IPS-15b (cell line): ENCODE measurements at regions not wholly inside any gene's neighbourhood (a gene's known extent, or its start where the extent isn't known, plus 50 kb on each side); places are given as distances from the start of the nearest gene placed in this dataset.

Experiments used
- H3K27me3 ChIP-seq: one replicate; pipeline ENCODE4 v1.6.1; 2013; ENCODE audit warnings: low read length; ENCODE audit not compliant: control insufficient read depth, insufficient read depth
- H3K36me3 ChIP-seq: one replicate; pipeline ENCODE4 v1.6.1; 2013; ENCODE audit warnings: low read length; ENCODE audit not compliant: control insufficient read depth, insufficient read depth
- H3K4me1 ChIP-seq: one replicate; pipeline ENCODE4 v1.6.1; 2013; ENCODE audit warnings: mild to moderate bottlenecking, low read length; ENCODE audit not compliant: control insufficient read depth, insufficient read depth
- H3K4me3 ChIP-seq: one replicate; pipeline ENCODE4 v1.5.1; 2013; ENCODE audit warnings: low read depth, low read length
- H3K9ac ChIP-seq: one replicate; pipeline ENCODE4 v1.6.1; 2013; ENCODE audit warnings: low read depth, mild to moderate bottlenecking, low read length
- H3K9me3 ChIP-seq: one replicate; pipeline ENCODE4 v1.6.1; 2013; ENCODE audit warnings: mild to moderate bottlenecking, low read length; ENCODE audit not compliant: control insufficient read depth, insufficient read depth

GRCh38 chr10:36451391-36451970 is 673.9 kb upstream of the ANKRD30A start:
- Histone ChIP-seq H3K9me3 (peaks cover 3% of the 10 kb centered on the region), H3K36me3 (no peaks in the 10 kb centered on the region), H3K4me1 (peaks cover 19% of the 10 kb centered on the region), H3K27me3 (no peaks in the 10 kb centered on the region), H3K4me3 (no peak overlapping the region), H3K9ac (no peak overlapping the region)

- Histone ChIP-seq H3K9me3 (peaks cover 3% of the 10 kb centered on the region), H3K36me3 (no peaks in the 10 kb centered on the region), H3K27me3 (no peaks in the 10 kb centered on the region), H3K9ac (no peak overlapping the region), H3K4me1 (peaks cover 22% of the 10 kb centered on the region), H3K4me3 (no peak overlapping the region)
These were observed 675.0 kb upstream of the ANKRD30A start for GRCh38 chr10:36450380-36450779.

GRCh38 chr10:36448760-36449691 is 676.4 kb upstream of the ANKRD30A start:
- Histone ChIP-seq H3K9me3 (peaks cover 3% of the 10 kb centered on the region), H3K27me3 (no peaks in the 10 kb centered on the region), H3K36me3 (no peaks in the 10 kb centered on the region), H3K9ac (no peak overlapping the region), H3K4me1 (peaks cover 27% of the 10 kb centered on the region), H3K4me3 (peak overlapping the region; percentile 19)

GRCh38 chr10:36446881-36447280 is 678.5 kb upstream of the ANKRD30A start:
- Histone ChIP-seq H3K4me3 (no peak overlapping the region), H3K36me3 (no peaks in the 10 kb centered on the region), H3K9ac (no peak overlapping the region), H3K27me3 (no peaks in the 10 kb centered on the region), H3K4me1 (peaks cover 27% of the 10 kb centered on the region), H3K9me3 (no peaks in the 10 kb centered on the region)

- peaks cover 8% of the 10 kb centered on the region for H3K4me1 ChIP-seq
- H3K9ac ChIP-seq = no peak overlapping the region
- H3K4me3 ChIP-seq = no peak overlapping the region
- no peaks in the 10 kb centered on the region for H3K27me3 ChIP-seq
- no peaks in the 10 kb centered on the region for H3K36me3 ChIP-seq
- H3K9me3 ChIP-seq = no peaks in the 10 kb centered on the region
These were observed 682.2 kb upstream of the ANKRD30A start for GRCh38 chr10:36443233-36443632.

- Histone ChIP-seq H3K9me3 (no peaks in the 10 kb centered on the region), H3K27me3 (no peaks in the 10 kb centered on the region), H3K4me1 (peaks cover 8% of the 10 kb centered on the region), H3K9ac (no peak overlapping the region), H3K36me3 (no peaks in the 10 kb centered on the region), H3K4me3 (no peak overlapping the region)
These were observed 683.8 kb upstream of the ANKRD30A start for GRCh38 chr10:36441557-36441956.

- H3K4me3 ChIP-seq = no peak overlapping the region
- H3K36me3 ChIP-seq = no peaks in the 10 kb centered on the region
- no peak overlapping the region for H3K9ac ChIP-seq
- H3K4me1 ChIP-seq = peaks cover 6% of the 10 kb centered on the region
- H3K9me3 ChIP-seq = no peaks in the 10 kb centered on the region
- no peaks in the 10 kb centered on the region for H3K27me3 ChIP-seq
These were observed 684.9 kb upstream of the ANKRD30A start for GRCh38 chr10:36440539-36440938.

- no peaks in the 10 kb centered on the region for H3K27me3 ChIP-seq
- no peak overlapping the region for H3K9ac ChIP-seq
- no peaks in the 10 kb centered on the region for H3K9me3 ChIP-seq
- no peak overlapping the region for H3K4me3 ChIP-seq
- no peaks in the 10 kb centered on the region for H3K36me3 ChIP-seq
- no peaks in the 10 kb centered on the region for H3K4me1 ChIP-seq
These were observed 688.0 kb upstream of the ANKRD30A start for GRCh38 chr10:36437367-36437766.

GRCh38 chr10:36428507-36428906 is 696.9 kb upstream of the ANKRD30A start:
- H3K27me3 ChIP-seq = no peaks in the 10 kb centered on the region
- no peak overlapping the region for H3K9ac ChIP-seq
- no peaks in the 10 kb centered on the region for H3K4me1 ChIP-seq
- peaks cover 4% of the 10 kb centered on the region for H3K9me3 ChIP-seq
- H3K4me3 ChIP-seq = no peak overlapping the region
- no peaks in the 10 kb centered on the region for H3K36me3 ChIP-seq

- peaks cover 12% of the 10 kb centered on the region for H3K4me1 ChIP-seq
- no peak overlapping the region for H3K9ac ChIP-seq
- peaks cover 4% of the 10 kb centered on the region for H3K9me3 ChIP-seq
- no peaks in the 10 kb centered on the region for H3K27me3 ChIP-seq
- no peaks in the 10 kb centered on the region for H3K36me3 ChIP-seq
- no peak overlapping the region for H3K4me3 ChIP-seq
These were observed 700.1 kb upstream of the ANKRD30A start for GRCh38 chr10:36425131-36425797.

GRCh38 chr10:36424502-36424901 is 700.9 kb upstream of the ANKRD30A start:
- Histone ChIP-seq H3K9me3 (peaks cover 4% of the 10 kb centered on the region), H3K27me3 (no peaks in the 10 kb centered on the region), H3K36me3 (no peaks in the 10 kb centered on the region), H3K4me1 (peaks cover 12% of the 10 kb centered on the region), H3K4me3 (no peak overlapping the region), H3K9ac (no peak overlapping the region)
